DMS53 (cell line): ENCODE measurements at regions not wholly inside any gene's neighbourhood (a gene's known extent, or its start where the extent isn't known, plus 50 kb on each side); places are given as distances from the start of the nearest gene placed in this dataset.

Experiments
- DNase-seq: peaks from one replicate; lab custom pipeline; 2025; lab: John Stamatoyannopoulos, UW

GRCh38 chr1:83770319-83770661 lies 228.6 kb downstream of the TTLL7 start:
- no peak for DNase-seq

- no peak for DNase-seq
Observed at GRCh38 chr1:83769594-83770318, 229.2 kb downstream of the TTLL7 start.

- DNase-seq, result no peak
Observed at GRCh38 chr1:83769072-83769471, 229.9 kb downstream of the TTLL7 start.

DNA sequence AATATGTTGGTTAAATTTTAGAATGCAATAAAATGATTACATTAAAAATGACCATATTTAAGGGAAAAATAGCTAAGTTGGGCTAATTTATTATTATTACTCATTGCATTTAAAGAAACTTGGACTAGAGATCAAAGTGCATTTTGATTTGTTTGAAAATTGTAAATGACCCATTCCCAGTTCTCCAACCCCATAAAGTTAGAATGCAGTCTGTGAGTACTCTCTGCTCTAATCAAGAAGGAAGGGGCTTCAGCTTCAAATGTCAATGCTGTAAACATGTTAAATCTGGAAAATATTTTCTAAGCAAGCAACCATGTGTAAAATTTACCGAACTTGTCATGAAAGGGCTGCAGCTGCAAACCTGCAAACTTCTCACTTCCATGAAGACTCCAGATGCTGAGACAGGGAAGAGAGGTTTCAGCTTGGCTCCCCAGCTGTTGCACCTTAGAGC lies 232.7 kb downstream of the TTLL7 start:
- no peak for DNase-seq

GRCh38 chr1:83765125-83765524 lies 233.8 kb downstream of the TTLL7 start:
- no peak for DNase-seq

DNA sequence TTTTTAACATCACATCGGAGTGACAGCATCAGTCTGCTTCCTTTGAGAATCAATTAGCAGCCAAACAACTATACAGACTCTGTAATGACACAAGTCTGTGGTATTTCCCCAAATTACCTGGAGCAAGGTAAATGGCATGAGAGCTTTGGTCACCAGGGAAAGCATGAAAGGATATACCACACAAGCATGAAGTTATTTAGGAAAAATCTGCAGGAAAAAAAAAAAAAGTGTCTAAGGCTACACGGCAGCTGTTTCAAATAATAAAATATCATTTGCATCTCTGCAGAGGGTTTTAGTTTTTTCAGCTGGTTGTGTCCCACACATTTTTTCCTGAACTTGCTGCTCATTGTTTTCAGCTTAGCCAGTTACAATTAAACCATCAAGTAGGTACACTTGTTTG lies 234.7 kb downstream of the TTLL7 start:
- DNase-seq, result no peak

GRCh38 chr1:83763361-83764095 lies 235.4 kb downstream of the TTLL7 start:
- no peak for DNase-seq

- no peak for DNase-seq
Observed at GRCh38 chr1:83762416-83762815, 236.5 kb downstream of the TTLL7 start.

GRCh38 chr1:83762039-83762365 lies 236.9 kb downstream of the TTLL7 start:
- DNase-seq, result no peak

DNA sequence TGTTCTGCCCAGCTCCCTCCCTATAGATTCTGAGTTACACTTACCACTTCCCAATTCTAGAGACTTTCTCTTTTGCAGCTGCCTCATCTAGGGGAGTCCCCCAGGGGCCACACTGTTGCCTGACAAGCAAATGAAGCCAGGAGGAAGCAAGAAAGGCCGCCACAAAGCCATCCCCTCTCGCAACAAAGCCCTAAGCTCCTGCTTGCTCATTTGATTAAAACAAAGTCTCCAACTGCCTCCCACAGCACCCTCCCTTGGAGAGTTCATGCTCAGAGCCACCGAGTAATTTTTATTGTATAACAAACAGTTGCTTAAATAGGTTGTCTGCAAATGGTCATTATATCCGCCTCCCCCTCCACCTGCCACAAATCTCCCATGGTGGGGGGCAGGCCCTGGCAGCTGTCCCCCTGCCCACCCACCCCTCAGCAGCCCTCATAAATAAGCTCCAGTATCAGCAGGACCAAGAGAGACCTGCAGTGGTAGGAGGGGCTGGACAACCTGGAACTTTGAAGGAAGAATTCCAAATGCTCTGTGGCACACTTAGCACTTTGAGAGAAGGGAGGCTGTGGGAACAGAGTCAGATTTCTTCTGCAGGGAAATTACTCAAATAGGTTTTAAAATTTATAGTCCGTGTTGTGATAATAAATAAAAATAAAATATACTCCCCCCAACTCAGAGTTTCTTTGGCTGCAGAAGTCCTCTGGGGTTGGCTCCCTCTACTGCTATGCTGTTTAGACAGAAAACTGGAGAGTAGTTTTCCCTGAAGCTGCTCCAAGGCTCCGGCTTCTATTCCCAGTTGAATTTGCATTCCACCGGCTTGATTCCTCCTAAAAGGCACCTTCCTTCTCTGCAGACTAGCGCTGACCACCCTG lies 237.5 kb downstream of the TTLL7 start:
- DNase-seq, result no peak

GRCh38 chr1:83760226-83761021 lies 238.5 kb downstream of the TTLL7 start:
- DNase-seq, result no peak

DNA sequence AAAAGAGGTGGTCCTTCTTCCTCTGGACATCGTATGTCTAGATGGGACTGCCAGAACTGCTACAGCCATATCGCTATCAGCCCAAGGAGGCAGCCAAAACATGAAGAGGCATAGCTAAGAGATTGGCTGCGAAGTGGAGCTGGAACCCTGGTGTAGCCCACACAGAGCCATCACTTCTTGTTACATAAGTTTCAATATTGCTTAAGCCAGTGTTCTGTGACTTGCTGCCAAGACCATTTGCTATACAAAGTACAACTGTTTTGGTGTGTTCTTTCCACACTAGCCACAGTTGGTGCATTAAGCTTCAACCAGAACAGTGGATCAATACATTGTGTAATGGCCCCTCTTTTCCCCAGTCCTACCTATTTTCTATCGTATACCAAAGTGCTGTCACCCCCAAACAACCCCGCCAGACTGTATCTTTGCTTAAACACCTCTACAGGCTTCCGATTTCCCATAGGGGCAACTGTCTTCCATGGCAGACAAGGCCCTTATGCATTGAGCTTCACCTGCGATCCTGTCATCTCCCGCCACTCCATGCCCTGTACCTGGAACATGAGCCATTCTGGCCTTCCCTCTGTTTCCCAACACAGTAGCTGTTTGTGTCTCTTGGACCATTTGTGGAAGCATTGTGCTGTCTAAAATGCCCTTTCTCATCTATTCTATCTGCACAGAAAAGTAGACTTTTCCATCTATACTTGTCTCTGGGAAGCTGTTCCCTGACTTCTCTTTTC lies 241.8 kb downstream of the TTLL7 start:
- DNase-seq, result no peak

DNA sequence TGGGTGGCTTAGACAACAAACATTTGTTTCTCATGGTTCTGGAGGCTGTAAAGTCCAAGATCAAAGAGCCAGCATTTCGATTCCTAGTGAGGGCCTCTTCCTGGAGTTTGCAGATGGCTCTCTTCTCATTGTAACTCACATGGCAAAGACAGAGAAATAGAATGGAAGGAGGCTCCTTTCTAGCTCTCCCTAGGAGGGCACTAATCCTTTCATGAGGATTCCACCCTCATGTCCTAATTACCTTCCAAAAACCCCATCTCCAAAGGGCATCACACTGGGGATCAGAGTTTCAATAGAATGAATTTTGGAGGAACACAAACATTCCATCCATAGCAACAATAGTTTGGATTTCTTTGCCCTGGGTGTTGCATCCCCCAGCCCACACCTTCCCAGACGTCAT lies 247.3 kb downstream of the TTLL7 start:
- DNase-seq, result no peak

DNA sequence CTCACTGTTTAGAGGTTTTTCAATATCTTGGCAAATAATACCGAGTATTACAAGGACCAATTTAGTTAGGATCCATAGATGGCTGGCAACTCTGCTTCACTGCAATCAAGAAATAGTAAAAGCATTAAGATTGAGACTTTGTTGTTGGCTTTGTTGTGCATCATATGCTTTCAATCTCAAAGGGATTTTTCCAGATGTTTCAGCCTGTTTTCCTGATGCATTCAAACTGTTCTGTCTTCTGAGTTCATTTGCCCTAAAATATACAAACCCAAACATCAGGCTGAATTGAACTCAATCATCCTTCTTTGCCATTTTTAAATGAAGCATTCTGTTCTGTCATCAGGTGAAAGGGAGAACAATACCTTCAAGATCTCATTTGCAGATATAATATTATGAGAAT lies 248.7 kb downstream of the TTLL7 start:
- DNase-seq, result no peak

DNA sequence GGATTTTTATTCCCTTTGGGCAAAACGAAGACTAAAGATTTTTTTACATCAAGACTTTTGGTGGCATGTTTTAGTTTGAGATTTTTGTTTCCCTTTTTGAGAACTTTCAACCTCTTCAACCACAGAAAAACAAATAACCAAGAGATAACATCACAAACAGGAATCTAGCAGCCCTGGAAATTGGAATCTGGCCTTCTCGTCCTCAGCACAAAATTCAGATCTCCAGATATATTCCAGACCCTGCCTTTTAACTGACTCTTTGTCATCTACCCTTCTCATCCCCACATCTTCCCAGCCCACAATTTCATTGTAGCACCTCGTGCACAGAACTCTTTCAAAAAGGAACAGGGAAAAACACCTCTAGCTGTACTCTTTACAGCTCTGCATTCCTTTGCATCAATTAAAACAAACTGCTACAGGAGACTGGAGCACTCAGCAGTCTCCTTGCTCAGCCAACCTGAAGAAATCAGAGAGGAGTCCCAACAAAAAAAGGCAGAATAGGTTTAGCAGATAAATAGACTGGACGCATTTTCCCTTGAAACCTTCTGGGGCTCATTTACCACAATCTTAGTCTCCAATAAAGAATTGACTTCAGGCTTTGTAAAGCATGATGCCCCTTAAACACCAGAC lies 251.0 kb downstream of the TTLL7 start:
- no peak for DNase-seq

DNA sequence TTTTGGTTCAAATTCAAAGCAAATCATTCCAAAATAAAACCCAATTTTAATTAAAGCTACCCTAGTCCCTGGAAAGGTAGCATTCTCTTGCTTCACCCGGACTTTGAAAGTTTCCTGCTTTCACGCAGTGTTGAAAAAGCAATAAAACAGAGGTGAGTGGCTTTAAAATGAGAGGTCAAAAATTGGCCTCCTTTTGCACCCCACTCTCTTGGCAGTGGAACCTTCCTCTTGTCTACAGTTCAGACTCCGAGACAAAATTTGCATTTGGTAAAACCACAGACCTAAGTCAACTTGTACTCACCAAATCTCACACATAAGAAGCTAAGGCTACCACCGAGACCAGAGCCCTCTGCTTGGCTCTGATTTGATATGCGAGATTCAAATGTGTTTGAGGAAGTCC lies 252.7 kb downstream of the TTLL7 start:
- DNase-seq, result no peak

GRCh38 chr1:83742446-83742845 lies 256.5 kb downstream of the TTLL7 start:
- no peak for DNase-seq

DNA sequence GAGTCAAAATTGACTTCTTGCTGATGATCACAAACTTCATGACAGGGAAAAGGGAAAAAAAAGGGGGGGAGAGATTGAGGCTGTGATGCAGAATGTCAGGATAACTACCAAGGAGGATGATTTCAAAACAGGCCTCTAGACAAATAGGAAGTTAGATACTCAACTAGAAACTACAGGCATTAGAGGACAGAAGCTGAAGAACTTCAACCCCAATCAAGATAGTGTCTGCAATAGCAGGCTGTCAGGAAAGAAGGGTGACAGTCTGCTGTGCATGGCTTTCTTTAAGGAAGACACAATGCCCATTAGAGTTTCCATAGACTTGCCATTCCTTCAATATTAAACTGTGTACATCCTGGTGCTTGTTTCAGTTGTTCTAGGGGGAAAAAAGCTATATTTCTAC lies 257.2 kb downstream of the TTLL7 start:
- no peak for DNase-seq

DNA sequence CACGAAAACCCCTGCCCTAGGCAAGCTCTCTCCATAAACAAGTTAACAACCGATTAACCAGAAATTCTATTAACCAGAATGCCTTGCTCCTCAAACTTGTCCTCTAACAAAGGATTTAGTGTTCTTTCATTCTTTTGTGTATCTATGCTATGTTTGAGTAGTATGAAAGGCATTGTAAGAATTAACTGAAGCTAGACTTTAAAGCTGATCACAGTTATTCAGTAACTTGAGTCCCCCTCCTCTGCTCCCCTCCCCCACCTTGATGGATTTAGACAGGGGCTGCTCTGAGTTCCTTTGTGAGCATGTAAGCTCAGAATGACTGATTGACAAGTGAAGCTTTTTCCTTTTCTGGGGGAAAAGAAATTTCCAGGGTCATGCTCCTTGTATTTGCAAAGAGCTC lies 257.6 kb downstream of the TTLL7 start:
- no peak for DNase-seq

GRCh38 chr1:83735526-83735925 lies 263.4 kb downstream of the TTLL7 start:
- DNase-seq, result no peak

DNA sequence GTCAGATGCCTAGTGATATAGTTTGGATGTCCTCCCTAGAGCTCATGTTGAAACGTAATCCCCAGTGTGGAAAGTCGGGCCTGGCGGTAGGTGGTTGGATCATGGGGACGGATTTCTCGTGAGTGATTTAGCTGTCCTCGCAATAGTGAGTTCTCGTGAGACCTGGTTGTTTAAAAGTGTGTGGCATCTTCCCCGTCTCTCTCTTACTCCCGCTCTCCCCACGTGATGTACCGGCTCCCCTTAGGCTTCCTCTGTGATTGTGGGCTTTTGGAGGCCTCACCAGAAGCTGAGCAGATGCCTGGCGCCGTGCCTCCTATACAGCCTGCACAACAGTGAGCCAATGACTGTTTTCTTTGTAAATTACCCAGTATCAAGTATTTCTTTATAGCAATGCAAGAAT lies 264.5 kb downstream of the TTLL7 start:
- DNase-seq, result no peak
